ENCODE measurements at regions not wholly inside any gene's neighbourhood (a gene's known extent, or its start where the extent isn't known, plus 50 kb on each side); places are given as distances from the start of the nearest gene placed in this dataset.

DNA sequence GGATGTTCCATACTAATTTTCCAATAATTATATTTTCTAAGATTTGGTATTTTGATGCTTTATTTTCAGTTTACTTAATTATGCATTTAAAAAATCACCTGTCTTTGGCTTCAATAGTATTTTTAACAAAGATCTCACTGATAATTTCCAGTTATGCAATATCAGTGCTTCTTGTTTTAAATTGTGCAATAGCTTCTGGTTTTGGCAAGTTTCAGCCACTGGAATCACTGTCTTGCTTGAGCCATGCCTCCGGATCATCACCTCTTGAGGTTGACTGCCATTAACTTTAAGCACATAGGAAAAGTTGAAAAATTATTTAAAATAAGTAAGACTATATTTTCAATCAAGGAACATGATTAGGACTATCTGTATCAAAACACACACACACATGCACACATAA lies 1242.1 kb downstream of the HACE1 start:
- no peaks in the 10 kb centered on the region for H3K36me3 ChIP-seq
- intact Hi-C loops (cut with DNase I; ENCODE audit: low total_unique reads) = no loop called here
- WGBS, 5 donors = 96 to 100% (median 96%) methylated on average over 1 of the region's 1 CpG

GRCh38 chr6:103587722-103588121 lies 1272.0 kb downstream of the HACE1 start:
- no peaks in the 10 kb centered on the region for H3K36me3 ChIP-seq
- no peak overlapping the region for H3K4me3 ChIP-seq
- DNase-seq = no peak
- intact Hi-C loops (cut with DNase I; ENCODE audit: low total_unique reads) = no loop called here
- peaks cover 0 to 11% (median 0%) of the 10 kb centered on the region in 4 donors for H3K9me3 ChIP-seq
- 62 to 89% (median 72%) methylated on average over 3 of the region's 3 CpGs for WGBS, 5 donors
- H3K27ac ChIP-seq = no peak overlapping the region
- no peaks in the 10 kb centered on the region for H3K4me1 ChIP-seq
- no peak for TF ChIP-seq EP300 (IDR thresholded peaks at IDR 0.05)
- H3K27me3 ChIP-seq = no peaks in the 10 kb centered on the region

More for the DNA sequence above, 1242.1 kb downstream of the HACE1 start:
- no peaks in the 10 kb centered on the region for H3K4me1 ChIP-seq
- DNase-seq = no peak
- TF ChIP-seq POLR2AphosphoS5 (IDR thresholded peaks at IDR 0.05) = no peak
- no peak for TF ChIP-seq POLR2A (IDR thresholded peaks at IDR 0.05)
- no peak for TF ChIP-seq EP300 (IDR thresholded peaks at IDR 0.05)
- H3K27me3 ChIP-seq = no peaks in the 10 kb centered on the region
- H3K9me3 ChIP-seq = no peaks in the 10 kb centered on the region
- no peak overlapping the region for H3K4me3 ChIP-seq
- H3K27ac ChIP-seq = no peak overlapping the region

GRCh38 chr6:103578115-103578514 lies 1281.6 kb downstream of the HACE1 start:
- Histone ChIP-seq H3K4me1 (no peaks in the 10 kb centered on the region), H3K36me3 (no peaks in the 10 kb centered on the region), H3K9me3 (no peaks in the 10 kb centered on the region), H3K27me3 (no peaks in the 10 kb centered on the region), H3K27ac (no peak overlapping the region), H3K4me3 (no peak overlapping the region)
- 78 to 84% (median 81%) methylated on average over 3 of the region's 3 CpGs for WGBS, 5 donors
- DNase-seq = no peak
- intact Hi-C loops (cut with DNase I; ENCODE audit: low total_unique reads) = no loop called here
- TF ChIP-seq POLR2AphosphoS5 (IDR thresholded peaks at IDR 0.05) (no peak), POLR2A (IDR thresholded peaks at IDR 0.05) (no peak), EP300 (IDR thresholded peaks at IDR 0.05) (no peak)
- TF ChIP-seq, protein P1, sequence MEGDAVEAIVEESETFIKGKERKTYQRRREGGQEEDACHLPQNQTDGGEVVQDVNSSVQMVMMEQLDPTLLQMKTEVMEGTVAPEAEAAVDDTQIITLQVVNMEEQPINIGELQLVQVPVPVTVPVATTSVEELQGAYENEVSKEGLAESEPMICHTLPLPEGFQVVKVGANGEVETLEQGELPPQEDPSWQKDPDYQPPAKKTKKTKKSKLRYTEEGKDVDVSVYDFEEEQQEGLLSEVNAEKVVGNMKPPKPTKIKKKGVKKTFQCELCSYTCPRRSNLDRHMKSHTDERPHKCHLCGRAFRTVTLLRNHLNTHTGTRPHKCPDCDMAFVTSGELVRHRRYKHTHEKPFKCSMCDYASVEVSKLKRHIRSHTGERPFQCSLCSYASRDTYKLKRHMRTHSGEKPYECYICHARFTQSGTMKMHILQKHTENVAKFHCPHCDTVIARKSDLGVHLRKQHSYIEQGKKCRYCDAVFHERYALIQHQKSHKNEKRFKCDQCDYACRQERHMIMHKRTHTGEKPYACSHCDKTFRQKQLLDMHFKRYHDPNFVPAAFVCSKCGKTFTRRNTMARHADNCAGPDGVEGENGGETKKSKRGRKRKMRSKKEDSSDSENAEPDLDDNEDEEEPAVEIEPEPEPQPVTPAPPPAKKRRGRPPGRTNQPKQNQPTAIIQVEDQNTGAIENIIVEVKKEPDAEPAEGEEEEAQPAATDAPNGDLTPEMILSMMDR (IDR thresholded peaks at IDR 0.05) = no peak

DNA sequence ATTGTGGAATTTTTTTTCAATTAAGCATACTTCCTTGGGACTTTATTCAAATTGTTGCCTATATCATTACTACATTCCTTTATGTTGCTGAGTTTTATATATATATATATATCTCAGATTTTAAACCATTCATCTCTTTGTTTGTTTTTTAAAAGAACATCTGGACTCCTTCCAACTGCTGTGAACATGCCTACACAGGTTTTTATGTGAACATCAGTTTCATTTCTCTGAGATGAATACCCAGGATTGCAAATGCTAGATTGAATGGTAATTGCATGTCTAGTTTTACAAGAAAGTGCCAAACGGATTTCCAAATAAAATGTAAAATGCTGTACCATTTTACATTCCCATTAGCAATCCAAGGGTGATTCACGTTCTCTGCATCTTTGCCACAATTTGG lies 1289.3 kb downstream of the HACE1 start:
- Histone ChIP-seq H3K4me3 (no peak overlapping the region), H3K27ac (no peak overlapping the region), H3K36me3 (no peaks in the 10 kb centered on the region), H3K9me3 (no peaks in the 10 kb centered on the region), H3K27me3 (no peaks in the 10 kb centered on the region), H3K4me1 (no peaks in the 10 kb centered on the region)
- TF ChIP-seq, protein P1 (IDR thresholded peaks at IDR 0.05) = no peak
- TF ChIP-seq POLR2AphosphoS5 (IDR thresholded peaks at IDR 0.05) (no peak), POLR2A (IDR thresholded peaks at IDR 0.05) (no peak), EP300 (IDR thresholded peaks at IDR 0.05) (no peak)
- DNase-seq = no peak
- intact Hi-C loops (cut with DNase I; ENCODE audit: low total_unique reads) = no loop called here
- 64 to 85% (median 73%) methylated on average over 2 of the region's 2 CpGs for WGBS, 5 donors

- Histone ChIP-seq H3K27me3 (no peaks in the 10 kb centered on the region), H3K9me3 (peaks cover 0 to 5% (median 1%) of the 10 kb centered on the region in 4 donors), H3K4me1 (no peaks in the 10 kb centered on the region), H3K27ac (no peak overlapping the region), H3K4me3 (no peak overlapping the region), H3K36me3 (no peaks in the 10 kb centered on the region)
- intact Hi-C loops (cut with DNase I; ENCODE audit: low total_unique reads) = no loop called here
- no peak for DNase-seq
- TF ChIP-seq POLR2A (IDR thresholded peaks at IDR 0.05) = no peak
- TF ChIP-seq EP300 (IDR thresholded peaks at IDR 0.05) = no peak
- no peak for TF ChIP-seq POLR2AphosphoS5 (IDR thresholded peaks at IDR 0.05)
- TF ChIP-seq, protein P1 (IDR thresholded peaks at IDR 0.05) = no peak
Observed at GRCh38 chr6:103554911-103555310, 1304.8 kb downstream of the HACE1 start.
